Sigmoid colon (tissue), 6 donors: ENCODE measurements at regions not wholly inside any gene's neighbourhood (a gene's known extent, or its start where the extent isn't known, plus 50 kb on each side); places are given as distances from the start of the nearest gene placed in this dataset.
A peak's percentile ranks its signal among the peaks of the same experiment; 100 is the strongest.
"Not testable (repeated sequence)": the region's sequence is repeated elsewhere in the genome, so short reads cannot be mapped to it uniquely, and the experiment has no call there.

Experiments
- DNase-seq: peaks from one replicate; pipeline ENCODE4 v3.0.0-alpha.2; 2019
- H3K27ac ChIP-seq, 4 donors: fragments of 200-600 bp; sonication (generic); one replicate each; pipeline ENCODE4 v1.5.1; 2016 to 2019; ENCODE audit warnings: mild to moderate bottlenecking in 1 of 4
- H3K27me3 ChIP-seq, 3 donors: fragments of 200-600 bp; sonication (generic); one replicate each; pipeline ENCODE4 v1.5.1; 2019; ENCODE audit warnings: mild to moderate bottlenecking in 1 of 3
- H3K36me3 ChIP-seq, 4 donors: fragments of 200-600 bp; sonication (generic); one replicate each; pipeline ENCODE4 v1.5.1; 2016 to 2019
- H3K4me1 ChIP-seq, 4 donors: fragments of 200-600 bp; sonication (generic); one replicate each; pipeline ENCODE4 v1.5.1; 2017 to 2019
- H3K4me3 ChIP-seq, 4 donors: fragments of 200-600 bp; sonication (generic); one replicate each; pipeline ENCODE4 v1.5.1; 2017 to 2019; ENCODE audit warnings: mild to moderate bottlenecking in 2 of 4, moderate library complexity in 1 of 4
- H3K9me3 ChIP-seq, 4 donors: fragments of 200-600 bp in 3 of 4; sonication (generic) in 3 of 4; one replicate each; pipeline versions ENCODE4 v1.5.1 to v1.6.1; 2013 to 2019
- CTCF ChIP-seq, 4 experiments: fragments of 450-650 bp in 3 of 4; fragments of 200-600 bp in 1 of 4; IDR thresholded peaks; one replicate each; pipeline ENCODE4 v1.5.1; 2016 to 2019; ENCODE audit warnings: antibody characterized with exemption in 4 of 4, mild to moderate bottlenecking in 3 of 4, moderate library complexity in 2 of 4
- WGBS, 2 donors: extraction: QIAGEN DNeasy Blood & Tissue Kit; methylation state at CpG; one replicate each; pipeline ENCODE4 v1.1.7; 2013; 5-methylcytosine and 5-hydroxymethylcytosine counted together
- intact Hi-C: fragments of 100-400 bp; cut with DNase I; formaldehyde crosslinking; loops from one replicate; pipeline ENCODE4 v1.15.1; 2023
- donor health status: healthy with polysubstance abuse.
- donor health status: healthy.

DNA sequence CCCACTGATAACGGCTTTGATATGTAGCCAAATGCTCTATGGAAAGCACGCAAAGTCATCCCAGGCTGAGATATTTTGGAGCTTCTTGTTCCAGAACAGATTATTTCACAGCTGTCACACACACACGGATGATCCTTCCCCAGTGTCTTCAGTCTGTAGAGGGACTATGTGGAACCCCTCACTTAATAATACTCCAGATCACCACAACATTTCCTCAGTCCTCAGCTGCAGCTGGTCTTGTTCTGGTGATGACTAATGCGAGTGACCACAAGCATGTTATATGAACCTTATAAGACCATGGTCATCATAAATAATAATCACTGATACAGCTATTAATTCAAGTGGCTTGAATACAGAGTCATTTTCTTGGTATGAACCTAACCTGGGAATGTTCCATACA lies 490.7 kb downstream of the RPIA start:
- intact Hi-C loops, H3K27me3 ChIP-seq, H3K4me1 ChIP-seq, H3K4me3 ChIP-seq, H3K36me3 ChIP-seq, H3K27ac ChIP-seq, H3K9me3 ChIP-seq, DNase-seq: not testable (repeated sequence)
- 78 to 85% methylated on average over 4 of the region's 4 CpGs for WGBS, 2 donors

GRCh38 chr2:89184746-89185145 lies 493.3 kb downstream of the RPIA start:
- DNase-seq, H3K9me3 ChIP-seq, H3K4me1 ChIP-seq, H3K36me3 ChIP-seq, H3K27me3 ChIP-seq, H3K27ac ChIP-seq, intact Hi-C loops, H3K4me3 ChIP-seq: not testable (repeated sequence)
- 7 to 14% methylated on average over 1 of the region's 1 CpG for WGBS, 2 donors

DNA sequence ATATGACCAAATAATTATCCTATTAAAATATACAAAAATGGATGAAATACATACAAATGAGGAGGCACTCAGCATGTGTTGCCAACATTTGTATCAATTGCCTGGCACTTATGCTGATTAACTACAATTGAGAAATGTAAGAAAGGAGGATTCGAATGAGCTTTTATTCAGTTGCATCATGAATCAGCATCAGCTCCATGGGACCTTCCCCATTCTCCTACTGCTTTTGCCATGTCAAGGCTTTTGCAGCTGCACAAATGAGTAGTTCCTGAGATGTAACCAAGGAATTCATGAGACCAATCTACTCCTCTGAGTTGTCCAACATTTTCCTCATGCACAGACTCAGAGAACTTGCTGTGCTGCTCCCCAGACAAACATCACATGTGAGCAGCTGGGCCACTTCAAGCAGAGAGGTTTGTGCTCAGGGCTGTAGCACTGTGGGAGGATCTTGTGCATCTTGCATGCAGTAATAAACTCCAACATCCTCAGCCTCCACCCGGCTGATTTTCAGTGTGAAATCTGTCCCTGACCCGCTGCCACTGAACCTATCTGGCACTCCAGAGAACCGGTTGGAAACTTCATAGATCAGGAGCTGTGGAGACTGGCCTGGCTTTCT lies 504.3 kb downstream of the RPIA start:
- H3K4me3 ChIP-seq, intact Hi-C loops, H3K4me1 ChIP-seq, H3K36me3 ChIP-seq, H3K27ac ChIP-seq, H3K9me3 ChIP-seq, H3K27me3 ChIP-seq, DNase-seq: not testable (repeated sequence)
- WGBS, 2 donors: 58 to 74% methylated on average over 3 of the region's 4 CpGs

GRCh38 chr2:89196719-89197118 lies 505.2 kb downstream of the RPIA start:
- H3K4me3 ChIP-seq, H3K27me3 ChIP-seq, H3K9me3 ChIP-seq, H3K27ac ChIP-seq, H3K4me1 ChIP-seq, H3K36me3 ChIP-seq, DNase-seq, intact Hi-C loops: not testable (repeated sequence)
- no CpG with 5 or more reads among the region's 3 CpGs for WGBS, 2 donors

DNA sequence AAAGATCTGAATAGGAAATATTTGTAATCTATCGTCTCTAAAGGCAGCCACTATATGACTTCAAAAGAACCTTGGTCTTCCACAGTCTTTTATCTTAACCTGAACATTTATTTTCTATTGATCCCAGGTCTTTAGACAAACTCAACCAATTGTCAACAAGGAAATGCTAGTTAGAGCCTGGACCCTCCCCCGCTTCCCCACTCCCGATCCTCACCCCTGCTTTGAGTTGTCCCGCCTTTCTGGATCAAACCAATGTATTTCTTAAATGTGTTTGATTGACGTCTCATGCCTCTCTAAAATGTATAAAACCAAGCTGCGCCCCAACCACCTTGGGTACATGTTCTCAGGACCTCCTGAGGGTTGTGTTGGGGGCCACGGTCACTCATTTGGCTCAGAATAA lies 506.6 kb downstream of the RPIA start:
- H3K27ac ChIP-seq, H3K4me1 ChIP-seq, H3K27me3 ChIP-seq, intact Hi-C loops, H3K4me3 ChIP-seq, DNase-seq, H3K9me3 ChIP-seq, H3K36me3 ChIP-seq: not testable (repeated sequence)
- 80 to 88% methylated on average over 7 of the region's 7 CpGs for WGBS, 2 donors

DNA sequence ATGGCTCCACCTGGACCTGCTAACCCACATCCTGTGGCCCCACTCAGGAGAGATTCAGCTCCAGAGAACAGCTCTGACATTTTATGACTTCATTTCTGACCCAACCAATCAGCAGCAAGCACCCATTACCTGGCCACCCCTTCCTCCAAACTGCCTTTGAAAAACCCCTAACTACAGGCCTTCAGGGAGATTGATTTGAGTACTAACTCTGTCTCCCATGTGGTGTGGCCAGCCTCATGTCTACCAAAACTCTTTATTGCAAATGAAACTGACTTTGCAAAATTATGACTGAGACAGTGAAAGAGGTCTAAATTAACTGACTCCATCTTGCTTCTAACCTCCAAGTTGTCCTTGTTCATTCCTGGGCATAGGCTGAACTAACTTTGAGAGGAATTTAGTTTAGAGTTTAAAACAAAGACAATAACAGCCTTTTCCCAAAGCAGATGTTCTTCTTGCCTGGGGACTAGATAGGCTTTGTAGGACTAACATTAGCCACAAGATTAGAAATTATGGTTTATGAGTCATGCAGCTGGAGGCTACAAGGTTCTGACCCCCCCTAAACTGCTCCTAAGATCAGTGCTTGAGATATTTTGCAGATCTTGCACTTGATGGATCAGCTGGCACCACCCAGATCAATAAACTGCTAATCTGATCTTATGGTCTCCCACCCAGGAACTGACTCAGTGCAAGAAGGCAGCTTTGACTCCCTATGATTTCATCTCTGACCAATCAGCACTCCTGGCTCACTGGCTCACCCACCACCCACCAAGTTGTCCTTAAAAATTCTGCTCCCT lies 508.2 kb downstream of the RPIA start:
- intact Hi-C loops: not testable (repeated sequence)

DNA sequence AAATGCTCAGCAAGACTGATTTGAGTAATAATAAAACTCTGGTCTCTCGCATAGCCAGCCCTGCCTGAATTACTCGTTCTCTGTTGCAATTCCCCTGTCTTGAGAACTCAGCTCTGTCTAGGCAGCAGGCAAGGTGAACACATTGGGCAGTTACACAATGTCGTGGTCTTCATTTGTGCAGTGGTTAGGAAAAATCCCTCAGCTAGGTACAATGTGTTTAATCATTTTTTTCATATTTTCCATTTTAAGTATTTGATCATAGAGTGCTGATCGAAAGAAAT lies 508.7 kb downstream of the RPIA start:
- WGBS, 2 donors: 80 to 82% methylated on average over 4 of the region's 4 CpGs
- intact Hi-C loops, H3K36me3 ChIP-seq: not testable (repeated sequence)

More for the DNA sequence above, 508.2 kb downstream of the RPIA start:
- not testable (repeated sequence) for H3K36me3 ChIP-seq, DNase-seq, H3K27ac ChIP-seq, H3K4me3 ChIP-seq, H3K9me3 ChIP-seq, H3K27me3 ChIP-seq, H3K4me1 ChIP-seq

DNA sequence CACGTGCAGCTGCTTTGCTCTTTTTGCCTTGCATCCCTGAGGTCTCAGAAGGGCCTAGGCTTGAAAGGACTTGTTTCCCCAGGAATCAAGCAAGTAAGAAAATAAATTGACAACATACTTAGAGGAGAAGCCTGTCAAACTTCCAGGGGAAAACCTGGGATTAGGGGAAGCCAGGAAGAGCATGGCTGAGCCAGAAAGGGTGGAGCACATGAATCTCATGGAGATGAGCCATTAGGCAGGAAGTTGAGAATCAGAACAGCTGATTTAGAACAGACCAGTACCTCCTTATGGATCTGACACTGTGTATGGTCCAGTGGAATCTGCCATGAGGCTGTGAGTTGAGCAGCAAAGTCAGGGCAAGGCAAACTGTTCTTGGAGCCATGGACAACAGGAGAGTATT lies 511.0 kb downstream of the RPIA start:
- H3K27ac ChIP-seq, DNase-seq, H3K4me3 ChIP-seq, H3K27me3 ChIP-seq, H3K36me3 ChIP-seq, intact Hi-C loops, H3K4me1 ChIP-seq, H3K9me3 ChIP-seq: not testable (repeated sequence)
- WGBS, 2 donors: 25 to 30% methylated on average over 1 of the region's 1 CpG

More for the DNA sequence above, 508.7 kb downstream of the RPIA start:
- DNase-seq, H3K4me3 ChIP-seq, H3K4me1 ChIP-seq, H3K27ac ChIP-seq, H3K9me3 ChIP-seq, H3K27me3 ChIP-seq: not testable (repeated sequence)

- H3K4me1 ChIP-seq, H3K36me3 ChIP-seq, H3K27me3 ChIP-seq, DNase-seq, H3K27ac ChIP-seq, H3K9me3 ChIP-seq, intact Hi-C loops, H3K4me3 ChIP-seq: not testable (repeated sequence)
- 15 to 34% methylated on average over 11 of the region's 11 CpGs for WGBS, 2 donors
- peak in 1 of 4 experiments; percentile 23 for TF ChIP-seq CTCF (IDR thresholded peaks at IDR 0.05)
These were observed 513.7 kb downstream of the RPIA start for GRCh38 chr2:89205153-89205552.

DNA sequence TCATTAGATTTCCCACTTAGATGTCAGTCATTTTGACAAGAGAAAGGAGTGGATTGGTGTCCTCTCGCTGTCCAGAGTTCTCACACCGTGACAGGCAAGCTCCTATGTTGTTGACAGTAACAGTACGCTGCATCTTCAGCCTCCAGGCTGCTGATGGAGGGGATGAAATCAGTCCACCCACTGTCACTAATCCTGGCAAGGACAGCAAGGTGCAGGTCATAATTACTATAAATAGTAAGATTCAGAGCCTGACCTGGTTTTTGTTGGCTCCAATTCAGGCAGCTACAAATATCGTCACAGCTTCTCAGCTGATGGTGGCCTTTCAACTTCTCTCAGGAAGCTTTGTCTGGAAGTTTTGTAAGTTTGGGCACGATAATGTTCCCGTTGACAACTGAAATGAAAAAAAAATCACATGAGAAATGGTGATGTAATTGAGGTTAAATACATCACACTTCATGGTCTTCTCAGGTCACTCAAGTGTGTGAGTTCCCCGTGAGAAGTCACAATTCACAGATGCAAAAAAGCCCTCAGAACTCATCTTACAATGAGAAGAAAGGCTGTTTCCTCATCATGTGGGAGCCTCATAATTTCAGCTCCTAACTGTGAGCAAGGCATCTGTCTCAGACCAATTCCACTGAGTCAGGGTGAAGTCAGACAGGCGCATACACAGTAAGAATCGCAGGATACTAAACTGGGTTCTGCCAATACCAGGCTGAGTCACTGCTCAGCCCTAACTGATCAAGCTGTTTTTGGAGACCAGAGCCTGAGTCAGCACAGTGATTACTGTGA lies 516.9 kb downstream of the RPIA start:
- DNase-seq, H3K4me1 ChIP-seq, H3K27ac ChIP-seq, H3K36me3 ChIP-seq, H3K27me3 ChIP-seq, intact Hi-C loops, H3K4me3 ChIP-seq, H3K9me3 ChIP-seq: not testable (repeated sequence)
- 72 to 78% methylated on average over 9 of the region's 9 CpGs for WGBS, 2 donors

DNA sequence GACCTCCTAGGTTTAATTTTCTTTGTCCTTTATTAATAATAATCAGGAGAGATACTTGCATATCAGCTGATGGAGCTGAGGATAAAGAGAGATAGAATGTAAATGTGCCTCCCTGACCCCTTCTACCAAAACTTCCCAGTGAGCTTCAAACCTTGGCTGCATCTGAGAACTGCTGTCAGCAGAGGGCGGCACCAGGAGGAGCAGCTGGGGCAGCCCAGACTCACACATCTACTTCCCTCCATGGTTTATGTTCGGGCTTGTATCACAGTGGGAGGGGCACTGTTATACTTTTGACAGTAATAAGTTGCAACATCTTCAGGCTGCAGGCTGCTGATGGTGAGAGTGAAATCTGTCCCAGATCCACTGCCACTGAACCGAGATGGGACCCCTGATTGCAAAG lies 521.7 kb downstream of the RPIA start:
- H3K36me3 ChIP-seq, intact Hi-C loops, H3K27ac ChIP-seq, H3K4me1 ChIP-seq, H3K9me3 ChIP-seq, H3K4me3 ChIP-seq, H3K27me3 ChIP-seq: not testable (repeated sequence)
- peak; percentile 57 for DNase-seq
- WGBS, 2 donors: 4 to 16% methylated on average over 3 of the region's 3 CpGs

GRCh38 chr2:89213811-89214210 lies 522.3 kb downstream of the RPIA start:
- H3K9me3 ChIP-seq, H3K27ac ChIP-seq, intact Hi-C loops, H3K27me3 ChIP-seq, H3K4me3 ChIP-seq, DNase-seq, H3K36me3 ChIP-seq, H3K4me1 ChIP-seq: not testable (repeated sequence)
- WGBS, 2 donors: 8 to 26% methylated on average over 1 of the region's 1 CpG
